Type B pancreatic cell (in vitro differentiated cells): ENCODE measurements at regions not wholly inside any gene's neighbourhood (a gene's known extent, or its start where the extent isn't known, plus 50 kb on each side); places are given as distances from the start of the nearest gene placed in this dataset.

ENCODE experiments used
- DNase-seq: peaks from one replicate; pipeline ENCODE4 v3.0.0; 2021; ENCODE audit warnings: mixed read lengths; ENCODE audit not compliant: unreplicated experiment; ENCODE audit errors: extremely low spot score
- H3K27ac Mint-ChIP-seq: 2 replicates; pipeline ENCODE4 v1.8.0; 2021; ENCODE audit warnings: mild to moderate bottlenecking, mixed read lengths
- H3K27me3 Mint-ChIP-seq: 2 replicates; pipeline ENCODE4 v1.8.0; 2021; ENCODE audit warnings: mixed read lengths
- H3K36me3 Mint-ChIP-seq: 2 replicates; pipeline ENCODE4 v1.8.0; 2021; ENCODE audit warnings: mixed read lengths
- H3K4me1 Mint-ChIP-seq: one replicate; pipeline ENCODE4 v1.8.0; 2021; ENCODE audit warnings: mixed read lengths; ENCODE audit not compliant: unreplicated experiment
- H3K4me3 Mint-ChIP-seq: 2 replicates; pipeline ENCODE4 v1.8.0; 2021; ENCODE audit warnings: mild to moderate bottlenecking, mixed read lengths
- H3K9me3 Mint-ChIP-seq: 2 replicates; pipeline ENCODE4 v1.8.0; 2021; ENCODE audit warnings: mixed read lengths
- CTCF ChIP-seq: fragments of 200-600 bp; sonication (generic); conservative IDR thresholded peaks from 2 replicates; pipeline ENCODE4 v1.5.0; 2021; ENCODE audit warnings: antibody characterized with exemption, mild to moderate bottlenecking

DNA sequence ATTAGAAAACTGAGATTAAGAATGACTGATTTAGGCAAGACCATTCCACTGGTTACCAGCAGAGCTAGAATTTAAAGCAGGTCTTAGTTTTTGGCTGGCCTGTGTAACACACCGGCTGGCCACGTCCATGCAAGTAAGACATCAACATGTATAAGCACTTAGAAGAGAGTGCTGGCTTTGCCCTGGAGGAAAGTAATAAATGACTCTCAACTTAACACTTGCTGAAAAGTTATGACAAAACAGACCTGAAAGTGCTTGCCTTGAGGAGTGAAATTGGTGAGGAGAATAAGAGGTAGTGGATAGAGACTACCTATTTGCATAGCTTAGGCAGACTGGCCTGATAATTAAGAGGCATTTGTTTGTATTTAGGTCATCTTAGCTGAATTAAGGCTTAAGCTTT, 165.7 kb upstream of the KCNJ3 start:
- Mint-ChIP-seq H3K4me3 (no peak overlapping the region), H3K9me3 (no peaks in the 10 kb centered on the region), H3K27ac (no peak overlapping the region), H3K36me3 (no peaks in the 10 kb centered on the region), H3K4me1 (no peaks in the 10 kb centered on the region), H3K27me3 (no peaks in the 10 kb centered on the region)
- TF ChIP-seq CTCF = no peak
- no peak for DNase-seq

- Mint-ChIP-seq H3K27ac (no peak overlapping the region), H3K4me1 (no peaks in the 10 kb centered on the region), H3K36me3 (no peaks in the 10 kb centered on the region), H3K4me3 (no peak overlapping the region), H3K27me3 (no peaks in the 10 kb centered on the region), H3K9me3 (no peaks in the 10 kb centered on the region)
- TF ChIP-seq CTCF = no peak
- DNase-seq = no peak
Observed at GRCh38 chr2:154533300-154533940, 165.1 kb upstream of the KCNJ3 start.

DNA sequence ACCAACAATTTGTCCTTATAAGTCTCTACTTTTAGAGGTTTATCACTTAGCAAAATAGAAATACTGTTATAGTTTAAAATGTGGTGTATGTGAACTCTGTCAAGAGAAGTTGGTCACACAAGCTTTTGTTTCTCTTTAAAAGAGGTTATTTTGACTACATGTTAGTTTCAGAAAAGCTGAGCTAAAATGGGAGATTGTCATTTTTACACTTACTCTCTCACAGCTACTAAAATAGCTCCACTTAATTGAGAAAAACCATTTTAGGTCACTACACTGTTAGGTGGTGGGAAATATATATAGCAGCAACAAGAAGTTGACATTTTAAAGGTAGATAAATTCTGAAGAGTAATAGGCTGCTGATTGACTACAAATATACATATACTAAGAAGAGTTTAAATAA, 161.5 kb upstream of the KCNJ3 start:
- H3K27me3 Mint-ChIP-seq = no peaks in the 10 kb centered on the region
- no peaks in the 10 kb centered on the region for H3K4me1 Mint-ChIP-seq
- H3K27ac Mint-ChIP-seq = no peak overlapping the region
- H3K9me3 Mint-ChIP-seq = no peaks in the 10 kb centered on the region
- no peaks in the 10 kb centered on the region for H3K36me3 Mint-ChIP-seq
- H3K4me3 Mint-ChIP-seq = no peak overlapping the region
- DNase-seq = no peak
- TF ChIP-seq CTCF = no peak

- DNase-seq = no peak
- Mint-ChIP-seq H3K36me3 (no peaks in the 10 kb centered on the region), H3K9me3 (no peaks in the 10 kb centered on the region), H3K27me3 (no peaks in the 10 kb centered on the region), H3K27ac (no peak overlapping the region), H3K4me1 (no peaks in the 10 kb centered on the region), H3K4me3 (no peak overlapping the region)
- no peak for TF ChIP-seq CTCF
Observed at GRCh38 chr2:154537843-154538450, 160.5 kb upstream of the KCNJ3 start.

GRCh38 chr2:154546341-154546740, 152.2 kb upstream of the KCNJ3 start:
- Mint-ChIP-seq H3K27me3 (no peaks in the 10 kb centered on the region), H3K27ac (no peak overlapping the region), H3K4me3 (no peak overlapping the region), H3K9me3 (peaks cover 19% of the 10 kb centered on the region), H3K4me1 (no peaks in the 10 kb centered on the region), H3K36me3 (no peaks in the 10 kb centered on the region)
- DNase-seq = no peak
- no peak for TF ChIP-seq CTCF
